K562 (cell line): ENCODE measurements at regions not wholly inside any gene's neighbourhood (a gene's known extent, or its start where the extent isn't known, plus 50 kb on each side); places are given as distances from the start of the nearest gene placed in this dataset.

ENCODE experiments used
- ATAC-seq: fragments of 200-7000 bp; cut with Tn5 transposase; 3 replicates; pipeline ENCODE4 v1.9.1; 2020; ENCODE audit warnings: moderate library complexity
- BruUV-seq: library from RNA; stranded (reverse); fragments of 400-500 nt; replicated peaks from 2 replicates; lab custom pipeline; 2021; lab: Mats Ljungman, UMichigan
- CTCF ChIA-PET: fragments of 300-600 bp; formaldehyde crosslinking; extraction: SDS; loops from one replicate; lab custom pipeline; 2021; ENCODE audit warnings: low intra/inter-chr PET ratio; lab: Yijun Ruan, JAX
- POLR2A ChIA-PET: fragments of 300-600, 350-650 bp; sonication (Branson Sonifier 250); formaldehyde crosslinking; extraction: SDS; loops from one replicate; lab custom pipeline; 2021; ENCODE audit warnings: antibody characterized with exemption, inconsistent platforms; lab: Yijun Ruan, JAX
- DNase-seq, 4 experiments: peaks; one replicate each; pipeline versions ENCODE4 v3.0.0 to v3.0.0-alpha.2; 2011 to 2018; ENCODE audit warnings: low spot score in 3 of 4, mixed read lengths in 3 of 4; ENCODE audit errors: extremely low read depth in 1 of 4
- FAIRE-seq: peaks from 2 replicates; lab custom pipeline; 2011; peaks lifted over from hg19 to GRCh38; lab: Jason Lieb, UNC
- H2AFZ ChIP-seq: 2 replicates; pipeline ENCODE4 v1.6.0; 2011; ENCODE audit warnings: low read depth, low read length, control low read depth, inconsistent platforms
- H3K27ac ChIP-seq: fragments of 200-600 bp; 3 replicates; pipeline ENCODE4 v1.8.0; 2011; ENCODE audit warnings: low read depth, mild to moderate bottlenecking, control low read depth, inconsistent platforms, low read length, moderate library complexity, mixed read lengths; ENCODE audit errors: extremely low read depth
- H3K27me3 ChIP-seq, 2 experiments: fragments of 300-600 bp in 1 of 2; 2 replicates in 1 of 2; 3 replicates in 1 of 2; pipeline versions ENCODE4 v1.6.0 to v1.8.0; 2011; ENCODE audit warnings: inconsistent platforms in 2 of 2, low read length in 2 of 2, mild to moderate bottlenecking in 1 of 2, mixed read lengths in 1 of 2, moderate library complexity in 1 of 2; ENCODE audit not compliant: control insufficient read depth in 2 of 2, insufficient read depth in 2 of 2
- H3K36me3 ChIP-seq: fragments of 300-600 bp; 3 replicates; pipeline ENCODE4 v1.8.0; 2011; ENCODE audit warnings: mild to moderate bottlenecking, low read length, inconsistent platforms; ENCODE audit not compliant: control insufficient read depth, insufficient read depth
- H3K4me1 ChIP-seq, 2 experiments: fragments of 200-600 bp in 1 of 2; replicated peaks in 1 of 2; 2 replicates in 1 of 2; 3 replicates in 1 of 2; pipeline versions ENCODE4 v1.5.1 to v1.8.0; 2011; ENCODE audit warnings: inconsistent platforms in 2 of 2, low read length in 2 of 2, mild to moderate bottlenecking in 1 of 2, mixed read lengths in 1 of 2, moderate library complexity in 1 of 2; ENCODE audit not compliant: control insufficient read depth in 2 of 2, insufficient read depth in 2 of 2
- H3K4me2 ChIP-seq: 2 replicates; pipeline ENCODE4 v1.6.1; 2011; ENCODE audit warnings: low read length, control low read depth, inconsistent platforms, mixed read lengths; ENCODE audit not compliant: insufficient read depth
- H3K4me3 ChIP-seq: fragments of 200-600 bp; sonication (generic), shearing (Covaris generic); 2 replicates; pipeline ENCODE4 v1.5.1; 2016; ENCODE audit warnings: control low read depth, inconsistent platforms
- H3K79me2 ChIP-seq: fragments of 200-600 bp; 3 replicates; pipeline ENCODE4 v1.8.0; 2011; ENCODE audit warnings: low read length, inconsistent platforms; ENCODE audit not compliant: control insufficient read depth, insufficient read depth
- H3K9ac ChIP-seq, 2 experiments: 2 replicates each; pipeline versions ENCODE4 v1.6.0 to v1.6.1; 2011; ENCODE audit warnings: low read depth in 2 of 2, low read length in 2 of 2, control low read depth in 1 of 2, inconsistent platforms in 1 of 2, mild to moderate bottlenecking in 1 of 2, mixed read lengths in 1 of 2; ENCODE audit not compliant: insufficient read depth in 1 of 2
- H3K9me1 ChIP-seq: one replicate; pipeline ENCODE4 v1.6.0; 2011; ENCODE audit warnings: inconsistent platforms, mild to moderate bottlenecking, low read length, moderate library complexity; ENCODE audit not compliant: control insufficient read depth, insufficient read depth
- H3K9me3 ChIP-seq: replicated peaks from 2 replicates; pipeline ENCODE4 v1.5.1; 2011; ENCODE audit warnings: low read depth, low read length, inconsistent platforms; ENCODE audit not compliant: control insufficient read depth, insufficient read depth
- H4K20me1 ChIP-seq: replicated peaks from 2 replicates; pipeline ENCODE4 v1.6.1; 2011; ENCODE audit warnings: low read length, inconsistent platforms, mixed read lengths; ENCODE audit not compliant: control insufficient read depth, insufficient read depth
- AFF4 ChIP-seq: sonication (generic); formaldehyde crosslinking; IDR thresholded peaks from 2 replicates; pipeline ENCODE4 v1.8.0; 2023; ENCODE audit warnings: mild to moderate bottlenecking, missing genetic modification reagents
- KDM4B ChIP-seq, 2 experiments: fragments of 450-650 bp in 1 of 2; sonication (generic) in 1 of 2; IDR thresholded peaks; 2 replicates each; pipeline ENCODE4 v1.6.1; 2016 to 2017; ENCODE audit warnings: borderline replicate concordance in 2 of 2, antibody characterized with exemption in 1 of 2, low read depth in 1 of 2, mild to moderate bottlenecking in 1 of 2
- MXD1 ChIP-seq: fragments of 250-450 bp; sonication (Bioruptor Pico); IDR thresholded peaks from 2 replicates; pipeline ENCODE4 v1.8.0; 2021; ENCODE audit warnings: borderline replicate concordance, mild to moderate bottlenecking, moderate library complexity; ENCODE audit not compliant: poor library complexity, severe bottlenecking
- ZBTB7A ChIP-seq: IDR thresholded peaks from 2 replicates; pipeline ENCODE4 v1.6.1; 2011; ENCODE audit warnings: low read depth, mild to moderate bottlenecking, low read length, moderate library complexity, borderline replicate concordance; ENCODE audit not compliant: control insufficient read depth
- ZNF407 ChIP-seq: fragments of 450-650 bp; IDR thresholded peaks from 2 replicates; pipeline ENCODE4 v1.6.1; 2016; ENCODE audit warnings: low read depth
- ZNF764 ChIP-seq: fragments of 250-450 bp; sonication (Bioruptor Pico); IDR thresholded peaks from 2 replicates; pipeline ENCODE4 v1.4.0; 2020; ENCODE audit warnings: low read depth, mild to moderate bottlenecking, moderate library complexity
- ZNF778 ChIP-seq: fragments of 450-650 bp; formaldehyde crosslinking; IDR thresholded peaks from 2 replicates; pipeline ENCODE4 v1.4.0; 2020; ENCODE audit warnings: mild to moderate bottlenecking, moderate library complexity
- in situ Hi-C: fragments of 300-500 bp; cut with MboI; formaldehyde crosslinking; loops from 4 replicates; pipeline ENCODE4 v1.15.0; 2018; ENCODE audit warnings: inconsistent platforms, mixed read lengths
- intact Hi-C: fragments of 100-400 bp; cut with micrococcal nuclease; formaldehyde crosslinking; loops from 2 replicates; pipeline ENCODE4 v1.14.2; 2022

- ChIA-PET POLR2A (no interaction called here), CTCF (no interaction called here)
- DNase-seq (no peak), FAIRE-seq (no peak), ATAC-seq (no peak)
- intact Hi-C loops (no loop called here), in situ Hi-C loops (no loop called here)
- Histone ChIP-seq H3K36me3 (no peaks in the 10 kb centered on the region), H3K9me1 (no peaks in the 10 kb centered on the region), H4K20me1 (no peaks in the 10 kb centered on the region), H3K4me3 (no peak overlapping the region), H3K4me2 (no peak overlapping the region), H3K9ac (no peak overlapping the region), H3K4me1 (no peaks in the 10 kb centered on the region), H3K79me2 (no peaks in the 10 kb centered on the region), H3K9me3 (no peaks in the 10 kb centered on the region), H3K27ac (no peak overlapping the region), H2AFZ (no peak overlapping the region), H3K27me3 (no peaks in the 10 kb centered on the region)
- TF ChIP-seq AFF4 = no peak
- no peak for TF ChIP-seq ZBTB7A
- no peak for TF ChIP-seq ZNF407
- TF ChIP-seq KDM4B (IDR thresholded peaks at IDR 0.05; ENCODE audit: borderline replicate concordance in 2 of 2, low read depth in 1 of 2) = no peak
- no peak for TF ChIP-seq ZNF778 (CRISPR knock-in tag)
- TF ChIP-seq MXD1 (CRISPR knock-in tag) = no peak
- TF ChIP-seq ZNF764 = no peak
- BruUV-seq = no TSS peak
These were observed 246.0 kb upstream of the TANK start for GRCh38 chr2:160914217-160914616.
